ENCODE measurements at regions not wholly inside any gene's neighbourhood (a gene's known extent, or its start where the extent isn't known, plus 50 kb on each side); places are given as distances from the start of the nearest gene placed in this dataset.

DNA sequence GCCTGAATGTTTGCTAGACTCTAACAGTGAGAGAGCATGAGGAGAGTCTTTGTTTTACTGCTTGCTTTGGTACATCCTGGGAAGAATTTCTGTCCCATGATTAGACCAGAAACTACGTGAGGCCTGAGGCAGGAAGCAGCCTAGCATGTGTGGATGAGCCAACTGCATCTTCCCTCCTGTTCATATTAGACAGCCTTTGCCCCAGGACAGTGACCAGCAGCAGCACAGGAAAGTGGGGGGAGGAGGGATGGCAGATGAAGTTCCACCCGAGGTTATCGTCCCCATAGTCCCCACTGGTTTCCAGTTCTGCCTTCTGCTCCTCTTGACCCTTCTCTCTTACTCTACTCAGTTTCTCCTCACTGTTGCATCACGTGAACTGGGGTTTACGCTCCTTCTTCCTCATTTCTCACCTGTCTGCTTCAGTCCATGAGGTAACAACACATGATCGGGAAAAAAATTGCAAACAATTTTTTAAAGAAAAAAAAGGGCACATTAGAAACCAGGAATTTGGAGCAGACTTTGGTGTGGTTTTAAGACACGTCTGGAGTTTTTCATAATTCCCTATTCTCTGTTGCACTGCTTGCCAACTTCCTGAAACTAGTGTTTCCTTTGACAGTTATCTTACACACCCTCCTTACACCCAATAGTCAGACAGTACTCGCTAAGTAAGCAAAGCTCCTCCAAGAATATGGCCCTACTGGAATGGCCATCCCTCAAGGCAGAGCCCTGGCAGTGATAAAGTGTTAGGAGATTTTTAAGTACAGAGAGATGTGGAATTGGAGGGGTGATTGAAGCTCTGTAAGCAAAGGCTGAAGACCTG is 84.1 kb downstream of the SNX18 start:
- no peak for DNase-seq
